ENCODE measurements at regions not wholly inside any gene's neighbourhood (a gene's known extent, or its start where the extent isn't known, plus 50 kb on each side); places are given as distances from the start of the nearest gene placed in this dataset.

- H3K4me2 ChIP-seq (ENCODE audit: extremely low read depth, insufficient read depth, low read length): no peak overlapping the region
- no peak overlapping the region for H3K4me3 ChIP-seq (replicated peaks in 1 of 4; ENCODE audit: control extremely low read depth in 1 of 4, insufficient read depth in 1 of 4, low read depth in 3 of 4, low read length in 4 of 4)
- no peaks in the 10 kb centered on the region for H3K27me3 ChIP-seq (ENCODE audit: control insufficient read depth, insufficient read depth, low read length)
- H3K4me1 ChIP-seq (ENCODE audit: control insufficient read depth, extremely low read depth, insufficient read depth, low read length): peaks cover 17% of the 10 kb centered on the region
- H3K9ac ChIP-seq (ENCODE audit: insufficient read depth, low read length): no peak overlapping the region
- H3K27ac ChIP-seq (ENCODE audit: insufficient read depth, low read length): peak overlapping the region; percentile 82
- TF ChIP-seq EZH2 (IDR thresholded peaks at IDR 0.05; ENCODE audit: low read length, missing control alignments) (no peak), CTCF (conservative IDR thresholded peaks at IDR 0.05 in 1 of 2, IDR thresholded peaks at IDR 0.05 in 1 of 2; ENCODE audit: low read depth in 1 of 2, low read length in 2 of 2) (no peak)
- H2AFZ ChIP-seq (ENCODE audit: low read length): no peak overlapping the region
- H3K79me2 ChIP-seq (ENCODE audit: control insufficient read depth, insufficient read depth, low read length): no peaks in the 10 kb centered on the region
- DNase-seq (ENCODE audit: low read depth in 2 of 2): no peak
- no peaks in the 10 kb centered on the region for H3K36me3 ChIP-seq (ENCODE audit: control insufficient read depth, insufficient read depth, low read length)
- no peaks in the 10 kb centered on the region for H4K20me1 ChIP-seq (ENCODE audit: control insufficient read depth, extremely low read depth, insufficient read depth, low read length)
- H3K9me3 ChIP-seq (ENCODE audit: control insufficient read depth, insufficient read depth, low read depth, low read length): no peaks in the 10 kb centered on the region
These were observed 265.5 kb upstream of the PRKD1 start for GRCh38 chr14:30193101-30193500.

DNA sequence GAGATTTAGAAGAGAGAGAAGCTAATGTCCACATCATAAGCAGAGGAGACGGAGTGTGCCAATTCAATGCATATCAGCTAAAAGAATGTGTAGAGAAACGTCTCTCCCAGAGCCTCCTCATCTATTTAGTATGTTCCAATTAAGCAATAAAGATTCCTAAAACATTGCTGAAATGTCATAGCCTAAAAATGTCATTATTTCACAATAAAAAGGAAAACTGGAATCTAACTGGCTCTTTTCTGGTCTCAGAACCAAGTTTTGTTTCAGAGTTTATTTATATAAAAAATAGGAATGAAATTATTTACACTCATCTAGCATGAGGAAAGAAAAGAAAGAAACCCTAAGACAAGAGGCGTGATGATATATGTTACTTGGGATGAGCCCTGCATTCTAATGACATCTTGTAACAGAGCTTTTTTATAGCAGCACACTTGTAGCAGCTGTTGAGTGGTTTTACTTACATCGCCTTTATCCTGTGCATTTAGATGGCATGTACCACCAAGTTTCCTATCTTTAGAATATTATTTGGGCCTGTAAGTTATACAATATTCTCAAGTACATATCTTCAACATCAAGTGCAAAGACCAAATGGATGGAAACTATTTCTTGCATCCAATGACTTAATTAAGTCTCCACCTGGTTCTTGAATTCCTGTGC lies 266.3 kb upstream of the PRKD1 start:
- DNase-seq (ENCODE audit: low read depth in 2 of 2): peak; percentile 93 to 94
- no peaks in the 10 kb centered on the region for H3K27me3 ChIP-seq (ENCODE audit: control insufficient read depth, insufficient read depth, low read length)
- no peak for TF ChIP-seq EZH2 (IDR thresholded peaks at IDR 0.05; ENCODE audit: low read length, missing control alignments)
- TF ChIP-seq CTCF (conservative IDR thresholded peaks at IDR 0.05 in 1 of 2, IDR thresholded peaks at IDR 0.05 in 1 of 2; ENCODE audit: low read depth in 1 of 2, low read length in 2 of 2): no peak
- peaks cover 17% of the 10 kb centered on the region for H3K4me1 ChIP-seq (ENCODE audit: control insufficient read depth, extremely low read depth, insufficient read depth, low read length)
- peak overlapping the region; percentile 84 for H3K27ac ChIP-seq (ENCODE audit: insufficient read depth, low read length)
- peak overlapping the region; percentile 16 for H3K9ac ChIP-seq (ENCODE audit: insufficient read depth, low read length)
- H3K79me2 ChIP-seq (ENCODE audit: control insufficient read depth, insufficient read depth, low read length): no peaks in the 10 kb centered on the region
- H3K4me3 ChIP-seq (replicated peaks in 1 of 4; ENCODE audit: control extremely low read depth in 1 of 4, insufficient read depth in 1 of 4, low read depth in 3 of 4, low read length in 4 of 4): peak overlapping the region in 2 of 4 experiments; percentile 11 to 13
- H3K4me2 ChIP-seq (ENCODE audit: extremely low read depth, insufficient read depth, low read length): peak overlapping the region; percentile 76
- peak overlapping the region; percentile 47 for H2AFZ ChIP-seq (ENCODE audit: low read length)
- H3K36me3 ChIP-seq (ENCODE audit: control insufficient read depth, insufficient read depth, low read length): no peaks in the 10 kb centered on the region
- no peaks in the 10 kb centered on the region for H3K9me3 ChIP-seq (ENCODE audit: control insufficient read depth, insufficient read depth, low read depth, low read length)
- no peaks in the 10 kb centered on the region for H4K20me1 ChIP-seq (ENCODE audit: control insufficient read depth, extremely low read depth, insufficient read depth, low read length)

DNA sequence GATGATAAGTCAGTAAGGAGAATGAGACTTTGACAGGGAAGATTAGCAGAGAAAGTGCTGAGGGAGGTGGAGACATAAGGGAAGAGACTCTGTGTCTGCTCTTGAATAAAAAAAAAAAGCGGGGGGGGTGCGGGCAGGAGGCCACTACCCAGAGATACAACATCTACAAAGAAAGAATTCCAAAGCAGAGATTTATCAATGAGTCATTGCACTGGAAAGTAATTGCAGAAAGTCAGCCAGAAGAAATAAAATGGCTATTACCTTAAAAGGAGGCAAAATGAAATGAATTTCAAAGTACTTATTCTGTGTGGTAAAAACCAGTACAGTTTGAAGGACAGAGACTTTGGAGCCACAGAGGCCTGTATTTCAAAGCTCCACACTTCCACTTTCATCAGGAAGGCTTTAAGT lies 267.1 kb upstream of the PRKD1 start:
- no peak overlapping the region for H3K4me3 ChIP-seq (replicated peaks in 1 of 4; ENCODE audit: control extremely low read depth in 1 of 4, insufficient read depth in 1 of 4, low read depth in 3 of 4, low read length in 4 of 4)
- no peaks in the 10 kb centered on the region for H3K27me3 ChIP-seq (ENCODE audit: control insufficient read depth, insufficient read depth, low read length)
- H3K79me2 ChIP-seq (ENCODE audit: control insufficient read depth, insufficient read depth, low read length): no peaks in the 10 kb centered on the region
- no peak overlapping the region for H2AFZ ChIP-seq (ENCODE audit: low read length)
- peak; percentile 90 to 95 for DNase-seq (ENCODE audit: low read depth in 2 of 2)
- no peaks in the 10 kb centered on the region for H3K36me3 ChIP-seq (ENCODE audit: control insufficient read depth, insufficient read depth, low read length)
- no peaks in the 10 kb centered on the region for H3K9me3 ChIP-seq (ENCODE audit: control insufficient read depth, insufficient read depth, low read depth, low read length)
- H3K9ac ChIP-seq (ENCODE audit: insufficient read depth, low read length): no peak overlapping the region
- peak overlapping the region; percentile 84 for H3K27ac ChIP-seq (ENCODE audit: insufficient read depth, low read length)
- peak overlapping the region; percentile 76 for H3K4me2 ChIP-seq (ENCODE audit: extremely low read depth, insufficient read depth, low read length)
- peaks cover 17% of the 10 kb centered on the region for H3K4me1 ChIP-seq (ENCODE audit: control insufficient read depth, extremely low read depth, insufficient read depth, low read length)
- no peaks in the 10 kb centered on the region for H4K20me1 ChIP-seq (ENCODE audit: control insufficient read depth, extremely low read depth, insufficient read depth, low read length)
- TF ChIP-seq CTCF (conservative IDR thresholded peaks at IDR 0.05 in 1 of 2, IDR thresholded peaks at IDR 0.05 in 1 of 2; ENCODE audit: low read depth in 1 of 2, low read length in 2 of 2) (no peak), EZH2 (IDR thresholded peaks at IDR 0.05; ENCODE audit: low read length, missing control alignments) (no peak)
